ENCODE measurements at regions not wholly inside any gene's neighbourhood (a gene's known extent, or its start where the extent isn't known, plus 50 kb on each side); places are given as distances from the start of the nearest gene placed in this dataset.

- Histone ChIP-seq H3K9ac (ENCODE audit: low read depth, low read length) (no peak overlapping the region), H3K27me3 (ENCODE audit: control insufficient read depth, insufficient read depth, low read length) (no peaks in the 10 kb centered on the region), H3K36me3 (ENCODE audit: control insufficient read depth, insufficient read depth, low read length) (no peaks in the 10 kb centered on the region), H3K9me3 (ENCODE audit: control insufficient read depth, insufficient read depth, low read length) (no peaks in the 10 kb centered on the region), H3K4me3 (ENCODE audit: low read depth, low read length) (no peak overlapping the region), H3K4me1 (ENCODE audit: control insufficient read depth, insufficient read depth, low read length) (no peaks in the 10 kb centered on the region)
These were observed 99.7 kb upstream of the CTDP1 start for GRCh38 chr18:79579807-79580497.

GRCh38 chr18:79580498-79581171 lies 99.0 kb upstream of the CTDP1 start:
- H3K27me3 ChIP-seq (ENCODE audit: control insufficient read depth, insufficient read depth, low read length), result no peaks in the 10 kb centered on the region
- no peak overlapping the region for H3K4me3 ChIP-seq (ENCODE audit: low read depth, low read length)
- no peaks in the 10 kb centered on the region for H3K9me3 ChIP-seq (ENCODE audit: control insufficient read depth, insufficient read depth, low read length)
- no peaks in the 10 kb centered on the region for H3K4me1 ChIP-seq (ENCODE audit: control insufficient read depth, insufficient read depth, low read length)
- no peaks in the 10 kb centered on the region for H3K36me3 ChIP-seq (ENCODE audit: control insufficient read depth, insufficient read depth, low read length)
- H3K9ac ChIP-seq (ENCODE audit: low read depth, low read length), result no peak overlapping the region

GRCh38 chr18:79581406-79581805 lies 98.2 kb upstream of the CTDP1 start:
- Histone ChIP-seq H3K9me3 (ENCODE audit: control insufficient read depth, insufficient read depth, low read length) (no peaks in the 10 kb centered on the region), H3K36me3 (ENCODE audit: control insufficient read depth, insufficient read depth, low read length) (no peaks in the 10 kb centered on the region), H3K9ac (ENCODE audit: low read depth, low read length) (no peak overlapping the region), H3K4me1 (ENCODE audit: control insufficient read depth, insufficient read depth, low read length) (no peaks in the 10 kb centered on the region), H3K27me3 (ENCODE audit: control insufficient read depth, insufficient read depth, low read length) (no peaks in the 10 kb centered on the region), H3K4me3 (ENCODE audit: low read depth, low read length) (no peak overlapping the region)

GRCh38 chr18:79581911-79582310 lies 97.7 kb upstream of the CTDP1 start:
- Histone ChIP-seq H3K9ac (ENCODE audit: low read depth, low read length) (no peak overlapping the region), H3K4me1 (ENCODE audit: control insufficient read depth, insufficient read depth, low read length) (no peaks in the 10 kb centered on the region), H3K27me3 (ENCODE audit: control insufficient read depth, insufficient read depth, low read length) (no peaks in the 10 kb centered on the region), H3K9me3 (ENCODE audit: control insufficient read depth, insufficient read depth, low read length) (no peaks in the 10 kb centered on the region), H3K36me3 (ENCODE audit: control insufficient read depth, insufficient read depth, low read length) (no peaks in the 10 kb centered on the region), H3K4me3 (ENCODE audit: low read depth, low read length) (no peak overlapping the region)

- no peak overlapping the region for H3K9ac ChIP-seq (ENCODE audit: low read depth, low read length)
- H3K9me3 ChIP-seq (ENCODE audit: control insufficient read depth, insufficient read depth, low read length), result no peaks in the 10 kb centered on the region
- no peaks in the 10 kb centered on the region for H3K4me1 ChIP-seq (ENCODE audit: control insufficient read depth, insufficient read depth, low read length)
- no peaks in the 10 kb centered on the region for H3K27me3 ChIP-seq (ENCODE audit: control insufficient read depth, insufficient read depth, low read length)
- no peaks in the 10 kb centered on the region for H3K36me3 ChIP-seq (ENCODE audit: control insufficient read depth, insufficient read depth, low read length)
- no peak overlapping the region for H3K4me3 ChIP-seq (ENCODE audit: low read depth, low read length)
These were observed 96.6 kb upstream of the CTDP1 start for GRCh38 chr18:79582978-79583377.

- no peaks in the 10 kb centered on the region for H3K27me3 ChIP-seq (ENCODE audit: control insufficient read depth, insufficient read depth, low read length)
- no peaks in the 10 kb centered on the region for H3K4me1 ChIP-seq (ENCODE audit: control insufficient read depth, insufficient read depth, low read length)
- H3K4me3 ChIP-seq (ENCODE audit: low read depth, low read length), result no peak overlapping the region
- H3K36me3 ChIP-seq (ENCODE audit: control insufficient read depth, insufficient read depth, low read length), result no peaks in the 10 kb centered on the region
- no peaks in the 10 kb centered on the region for H3K9me3 ChIP-seq (ENCODE audit: control insufficient read depth, insufficient read depth, low read length)
- H3K9ac ChIP-seq (ENCODE audit: low read depth, low read length), result no peak overlapping the region
These were observed 96.2 kb upstream of the CTDP1 start for GRCh38 chr18:79583426-79583825.

GRCh38 chr18:79583984-79584401 lies 95.6 kb upstream of the CTDP1 start:
- Histone ChIP-seq H3K36me3 (ENCODE audit: control insufficient read depth, insufficient read depth, low read length) (no peaks in the 10 kb centered on the region), H3K9ac (ENCODE audit: low read depth, low read length) (no peak overlapping the region), H3K4me1 (ENCODE audit: control insufficient read depth, insufficient read depth, low read length) (no peaks in the 10 kb centered on the region), H3K9me3 (ENCODE audit: control insufficient read depth, insufficient read depth, low read length) (no peaks in the 10 kb centered on the region), H3K4me3 (ENCODE audit: low read depth, low read length) (no peak overlapping the region), H3K27me3 (ENCODE audit: control insufficient read depth, insufficient read depth, low read length) (no peaks in the 10 kb centered on the region)

GRCh38 chr18:79584491-79585394 lies 94.9 kb upstream of the CTDP1 start:
- H3K27me3 ChIP-seq (ENCODE audit: control insufficient read depth, insufficient read depth, low read length), result no peaks in the 10 kb centered on the region
- no peak overlapping the region for H3K9ac ChIP-seq (ENCODE audit: low read depth, low read length)
- no peaks in the 10 kb centered on the region for H3K4me1 ChIP-seq (ENCODE audit: control insufficient read depth, insufficient read depth, low read length)
- no peak overlapping the region for H3K4me3 ChIP-seq (ENCODE audit: low read depth, low read length)
- no peaks in the 10 kb centered on the region for H3K9me3 ChIP-seq (ENCODE audit: control insufficient read depth, insufficient read depth, low read length)
- no peaks in the 10 kb centered on the region for H3K36me3 ChIP-seq (ENCODE audit: control insufficient read depth, insufficient read depth, low read length)

GRCh38 chr18:79585395-79586370 lies 93.9 kb upstream of the CTDP1 start:
- H3K36me3 ChIP-seq (ENCODE audit: control insufficient read depth, insufficient read depth, low read length), result no peaks in the 10 kb centered on the region
- no peaks in the 10 kb centered on the region for H3K9me3 ChIP-seq (ENCODE audit: control insufficient read depth, insufficient read depth, low read length)
- no peak overlapping the region for H3K9ac ChIP-seq (ENCODE audit: low read depth, low read length)
- H3K27me3 ChIP-seq (ENCODE audit: control insufficient read depth, insufficient read depth, low read length), result no peaks in the 10 kb centered on the region
- no peak overlapping the region for H3K4me3 ChIP-seq (ENCODE audit: low read depth, low read length)
- no peaks in the 10 kb centered on the region for H3K4me1 ChIP-seq (ENCODE audit: control insufficient read depth, insufficient read depth, low read length)

GRCh38 chr18:79586436-79587225 lies 93.0 kb upstream of the CTDP1 start:
- Histone ChIP-seq H3K9me3 (ENCODE audit: control insufficient read depth, insufficient read depth, low read length) (no peaks in the 10 kb centered on the region), H3K27me3 (ENCODE audit: control insufficient read depth, insufficient read depth, low read length) (no peaks in the 10 kb centered on the region), H3K36me3 (ENCODE audit: control insufficient read depth, insufficient read depth, low read length) (no peaks in the 10 kb centered on the region), H3K4me3 (ENCODE audit: low read depth, low read length) (no peak overlapping the region), H3K9ac (ENCODE audit: low read depth, low read length) (no peak overlapping the region), H3K4me1 (ENCODE audit: control insufficient read depth, insufficient read depth, low read length) (no peaks in the 10 kb centered on the region)
